Testis (tissue), 2 donors: ENCODE measurements at regions not wholly inside any gene's neighbourhood (a gene's known extent, or its start where the extent isn't known, plus 50 kb on each side); places are given as distances from the start of the nearest gene placed in this dataset.

Experiments
- CTCF ChIP-seq, 3 experiments: fragments of 450-650 bp in 2 of 3; fragments of 200-600 bp in 1 of 3; sonication (generic) in 1 of 3; IDR thresholded peaks; one replicate each; pipeline ENCODE4 v1.5.1; 2016 to 2019; ENCODE audit warnings: antibody characterized with exemption in 3 of 3, mild to moderate bottlenecking in 2 of 3, moderate library complexity in 1 of 3
- POLR2A ChIP-seq: fragments of 450-650 bp; IDR thresholded peaks from one replicate; pipeline ENCODE4 v1.6.1; 2017; ENCODE audit warnings: antibody characterized with exemption, mild to moderate bottlenecking, moderate library complexity

GRCh38 chr16:82535764-82536163, 91.0 kb upstream of the CDH13 start:
- TF ChIP-seq CTCF (IDR thresholded peaks at IDR 0.05), result no peak
- no peak for TF ChIP-seq POLR2A
